ENCODE measurements at regions not wholly inside any gene's neighbourhood (a gene's known extent, or its start where the extent isn't known, plus 50 kb on each side); places are given as distances from the start of the nearest gene placed in this dataset.
"Not testable (repeated sequence)": the region's sequence is repeated elsewhere in the genome, so short reads cannot be mapped to it uniquely, and the experiment has no call there.

DNA sequence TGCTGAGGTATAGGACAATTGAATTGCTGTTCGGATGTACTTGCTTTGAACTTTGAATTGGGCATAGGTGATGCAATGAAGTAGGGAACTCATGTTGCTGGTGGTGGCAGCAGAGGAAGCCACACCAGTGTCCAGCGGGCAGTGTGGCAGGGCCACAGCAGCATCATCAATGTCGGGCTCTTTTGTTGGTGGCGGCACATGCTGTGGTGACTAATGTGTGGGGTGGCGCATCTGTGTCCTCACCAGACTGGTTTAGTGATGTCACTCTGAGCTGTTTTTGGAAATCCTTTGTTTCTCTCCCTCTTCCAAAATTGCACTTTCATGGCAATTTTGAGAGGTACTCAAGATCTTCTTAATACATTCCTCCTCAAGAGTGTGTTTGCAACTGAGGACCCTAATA is 187.6 kb downstream of the ETNK1 start:
- no peak for DNase-seq

DNA sequence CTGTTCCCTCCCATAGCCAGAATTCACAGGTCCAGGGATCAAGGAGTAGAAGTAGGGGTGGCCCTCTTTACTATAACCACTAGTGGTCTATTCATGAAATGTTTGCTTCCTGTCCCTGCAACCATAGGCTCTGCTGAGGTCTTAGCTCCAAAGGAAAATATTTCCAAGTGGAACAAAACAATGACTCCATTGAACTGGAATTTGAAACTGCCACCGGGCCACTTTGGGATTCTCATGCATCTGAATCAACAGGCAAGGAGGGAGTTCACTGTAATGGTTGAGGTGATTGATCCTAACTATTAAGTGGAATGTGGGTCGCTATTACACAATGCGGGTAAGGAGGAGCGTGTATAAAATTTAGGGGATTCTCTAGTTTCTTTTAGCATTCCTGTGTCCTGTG is 197.0 kb downstream of the ETNK1 start:
- DNase-seq = no peak

DNA sequence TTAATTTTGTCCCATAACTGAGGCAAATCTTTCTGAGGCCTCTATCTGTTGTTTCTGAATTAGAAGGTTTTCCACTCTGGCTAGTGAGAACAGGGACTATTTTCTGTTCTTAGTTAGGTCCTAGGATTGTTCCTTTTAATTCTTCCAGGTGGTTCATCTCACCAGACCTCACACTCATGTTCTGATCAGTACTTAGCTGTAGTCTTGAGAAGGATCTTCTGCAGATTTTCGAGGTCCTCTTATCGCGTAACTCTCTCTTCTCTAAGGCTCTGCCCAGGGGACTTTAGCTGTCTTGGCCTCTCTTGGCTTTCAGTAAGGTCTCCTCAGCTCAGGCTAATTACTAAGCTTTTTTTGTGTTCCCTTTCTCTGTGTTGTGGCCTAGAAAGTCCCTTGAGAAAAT is 201.1 kb downstream of the ETNK1 start:
- no peak for DNase-seq

- not testable (repeated sequence) for DNase-seq
Observed at GRCh38 chr12:22826446-22826981, 201.5 kb downstream of the ETNK1 start.

GRCh38 chr12:22828066-22828465 is 203.1 kb downstream of the ETNK1 start:
- no peak for DNase-seq

GRCh38 chr12:22835431-22835830 is 210.5 kb downstream of the ETNK1 start:
- DNase-seq = no peak

DNA sequence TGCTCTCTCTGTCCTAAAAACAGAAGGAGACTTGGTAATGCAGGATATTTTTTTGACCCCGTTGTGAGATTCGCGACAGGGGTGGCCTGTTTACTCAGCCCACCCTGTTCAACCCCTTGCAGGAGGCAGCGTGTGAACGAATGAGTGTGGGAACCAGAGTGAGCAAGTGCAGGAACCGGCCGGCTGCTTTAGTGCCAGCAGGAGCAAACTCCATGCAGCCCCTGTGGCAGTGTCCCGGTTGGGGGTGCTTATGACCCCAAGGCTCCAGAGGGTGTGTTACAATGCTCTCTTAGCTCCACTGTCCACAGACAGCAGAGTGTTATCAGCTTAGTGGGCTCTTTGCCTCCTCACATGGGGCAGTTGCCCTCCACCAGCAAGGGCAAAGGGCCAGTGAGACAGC is 225.2 kb downstream of the ETNK1 start:
- no peak for DNase-seq

- no peak for DNase-seq
Observed at GRCh38 chr12:22851532-22851931, 226.6 kb downstream of the ETNK1 start.

- DNase-seq = no peak
Observed at GRCh38 chr12:22855456-22855855, 230.5 kb downstream of the ETNK1 start.

DNA sequence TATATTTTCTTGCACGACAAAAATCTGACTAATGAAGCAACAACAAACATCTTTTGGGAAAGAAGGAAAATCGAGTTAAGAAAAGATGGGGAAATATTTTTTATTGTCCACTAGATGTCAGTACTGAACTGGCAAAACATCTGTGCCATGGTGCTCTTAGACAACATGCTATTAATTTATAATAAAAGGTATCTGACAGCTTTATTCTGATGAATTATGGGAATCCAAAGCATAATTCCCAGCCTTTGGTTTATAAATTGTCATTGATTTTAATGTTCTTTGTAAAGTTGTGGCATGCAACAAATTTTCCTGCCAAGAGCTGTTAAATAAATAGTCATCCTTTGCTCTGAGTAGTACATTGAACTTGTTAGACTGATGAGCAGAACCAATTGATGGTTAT is 231.2 kb downstream of the ETNK1 start:
- no peak for DNase-seq

GRCh38 chr12:22858849-22859570 is 234.0 kb downstream of the ETNK1 start:
- no peak for DNase-seq

DNA sequence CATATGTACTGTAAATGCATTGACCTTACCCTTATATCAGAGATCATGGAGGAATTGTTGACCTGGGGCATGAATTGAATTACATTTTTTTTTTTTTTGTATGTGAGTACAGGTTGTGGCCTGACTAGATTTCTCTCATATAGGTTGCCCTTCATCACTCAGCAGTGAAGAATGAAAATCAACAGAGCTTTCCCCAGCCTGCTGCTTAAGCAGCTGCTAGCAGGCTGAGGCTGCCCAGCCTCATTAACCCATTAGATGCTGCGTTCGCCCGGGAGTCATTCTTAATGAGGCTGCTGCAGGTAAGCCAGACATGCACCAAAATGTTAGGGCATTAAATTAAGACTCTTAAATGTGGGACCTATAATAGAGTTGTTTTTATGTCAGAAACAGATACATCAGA is 236.0 kb downstream of the ETNK1 start:
- no peak for DNase-seq

- DNase-seq = no peak
Observed at GRCh38 chr12:22865822-22866221, 240.9 kb downstream of the ETNK1 start.

DNA sequence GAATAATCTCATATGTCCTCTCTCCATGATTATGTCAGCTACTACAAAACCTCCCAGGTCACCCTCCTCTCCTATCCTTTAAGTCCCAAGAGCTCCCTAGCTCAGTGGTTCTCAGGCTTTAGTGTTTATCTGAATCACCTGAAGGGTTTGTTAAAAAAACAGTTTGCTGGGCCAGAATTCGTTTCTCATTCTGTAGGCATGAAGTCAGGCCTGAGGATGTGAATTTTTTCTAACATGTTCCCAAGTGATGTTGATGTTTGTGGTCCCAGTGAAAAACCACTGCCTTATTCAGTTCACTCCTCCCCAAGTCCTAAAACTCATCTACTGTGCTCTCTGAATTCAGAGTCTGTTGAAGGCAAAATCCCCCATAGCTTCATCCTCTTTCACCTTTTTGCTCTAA is 241.4 kb downstream of the ETNK1 start:
- DNase-seq = no peak

- DNase-seq = no peak
Observed at GRCh38 chr12:22874151-22874550, 249.2 kb downstream of the ETNK1 start.

DNA sequence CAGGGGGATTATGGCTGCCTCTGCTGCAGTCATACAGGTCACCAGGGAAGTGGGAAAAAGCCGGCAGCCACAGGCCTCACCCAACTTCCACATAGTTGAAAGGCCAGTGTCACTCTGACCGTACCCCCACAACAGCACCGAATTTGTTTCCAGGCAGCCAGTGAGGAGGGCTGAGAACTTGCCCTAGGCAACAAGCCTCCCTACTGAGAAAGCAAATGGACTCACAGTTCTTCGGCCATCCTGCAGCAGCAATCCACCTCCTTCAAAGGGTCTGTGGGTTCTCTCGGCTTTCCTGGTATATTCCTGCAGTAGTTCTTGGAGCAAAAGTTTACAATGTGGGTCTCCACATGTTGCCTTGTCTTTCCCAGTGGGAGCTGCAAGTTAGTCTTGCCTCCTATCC is 251.3 kb downstream of the ETNK1 start:
- DNase-seq = no peak

DNA sequence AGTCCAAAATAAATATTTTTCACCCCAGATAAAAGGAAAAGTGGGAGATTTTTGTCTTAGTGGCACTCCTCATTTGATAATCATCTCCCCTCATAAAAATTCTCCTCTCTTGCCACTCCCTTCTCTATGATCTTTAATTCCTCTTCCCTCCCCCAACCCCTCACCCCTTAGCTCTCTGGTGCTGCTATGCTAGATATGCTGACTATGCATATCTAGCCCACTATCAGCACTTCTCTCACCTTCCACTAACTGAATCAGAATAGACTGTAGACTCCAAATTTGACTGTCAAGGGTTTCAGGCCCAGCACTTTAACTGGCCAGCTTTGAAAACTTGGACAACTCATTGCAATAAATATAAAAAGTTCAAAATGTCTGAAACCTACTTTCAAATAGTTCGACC is 254.2 kb downstream of the ETNK1 start:
- no peak for DNase-seq

DNA sequence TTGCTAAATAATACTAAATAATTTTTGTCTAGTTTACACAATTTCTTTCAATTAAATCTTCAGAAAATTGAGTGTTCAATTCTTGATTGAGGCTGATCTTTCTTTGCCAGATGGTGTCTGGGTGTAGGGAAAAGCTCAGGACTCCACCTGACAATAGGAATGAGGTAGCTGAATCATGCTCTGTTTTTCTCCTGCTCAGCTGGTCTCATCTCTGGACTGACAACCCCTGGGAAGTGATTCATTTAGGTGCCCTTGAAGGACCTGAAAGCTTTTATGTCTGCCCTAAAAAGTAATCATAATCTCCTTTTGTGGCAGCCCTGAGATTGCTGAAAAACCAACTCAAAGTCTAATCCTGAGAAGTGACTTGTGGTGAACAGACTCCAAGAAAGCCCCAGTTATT is 255.4 kb downstream of the ETNK1 start:
- DNase-seq = no peak

DNA sequence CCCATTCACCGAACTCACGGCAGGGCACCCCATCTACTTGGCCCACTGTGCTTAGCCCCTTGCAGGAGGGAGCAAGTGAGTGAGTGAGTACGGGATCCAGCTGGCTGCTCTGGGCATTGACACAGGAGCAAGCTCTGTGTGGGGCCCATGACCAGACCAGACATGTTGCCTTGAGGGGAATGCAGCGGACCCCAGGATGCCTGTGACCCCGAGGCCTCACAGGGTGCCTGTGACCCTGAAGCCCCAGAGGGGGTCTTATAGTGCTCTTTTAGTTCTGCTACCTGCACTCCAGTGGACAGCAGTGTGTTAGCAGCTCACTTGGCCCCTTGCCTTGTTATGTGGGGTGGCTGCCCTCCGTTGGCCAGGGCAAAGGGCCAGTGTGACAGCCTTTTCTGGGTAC is 255.8 kb downstream of the ETNK1 start:
- no peak for DNase-seq

- DNase-seq = no peak
Observed at GRCh38 chr12:22881878-22882385, 257.0 kb downstream of the ETNK1 start.

DNA sequence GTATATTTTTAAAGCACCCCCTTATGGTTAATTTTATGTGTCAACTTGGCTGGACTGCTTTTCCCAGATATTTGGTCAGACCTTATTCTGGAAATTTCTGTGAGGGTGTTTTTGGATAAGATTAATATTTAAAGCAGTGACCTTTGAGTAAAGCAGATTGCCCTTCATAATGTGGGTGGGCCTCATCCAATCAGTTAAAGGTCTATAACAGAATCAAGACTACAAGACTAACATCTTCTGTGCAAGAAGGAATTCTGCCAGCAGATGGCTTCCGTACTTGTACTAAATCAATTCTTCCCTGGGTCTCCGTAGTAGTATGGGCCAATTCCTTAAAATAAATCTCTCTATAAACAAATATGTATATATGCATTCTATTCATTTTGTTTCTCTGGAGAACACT is 257.6 kb downstream of the ETNK1 start:
- no peak for DNase-seq

DNA sequence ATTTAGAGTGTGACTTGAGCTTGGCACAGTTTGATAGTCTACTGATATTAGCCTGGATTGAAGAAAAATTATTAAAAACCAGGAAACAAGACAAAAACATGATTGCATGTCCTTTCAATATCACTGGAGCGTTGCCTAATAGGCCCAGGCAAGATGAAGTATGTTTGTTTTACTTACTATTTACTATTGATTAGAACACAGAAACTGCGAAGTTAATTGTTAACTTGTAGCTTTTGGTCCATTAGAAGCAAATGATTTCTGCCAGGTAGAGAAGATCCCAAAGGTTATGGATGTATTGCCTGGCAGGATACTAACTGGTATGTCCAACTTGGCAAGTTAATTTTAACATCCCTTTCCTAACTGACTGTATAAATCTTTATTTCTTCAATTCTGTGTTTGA is 268.9 kb downstream of the ETNK1 start:
- DNase-seq = no peak

DNA sequence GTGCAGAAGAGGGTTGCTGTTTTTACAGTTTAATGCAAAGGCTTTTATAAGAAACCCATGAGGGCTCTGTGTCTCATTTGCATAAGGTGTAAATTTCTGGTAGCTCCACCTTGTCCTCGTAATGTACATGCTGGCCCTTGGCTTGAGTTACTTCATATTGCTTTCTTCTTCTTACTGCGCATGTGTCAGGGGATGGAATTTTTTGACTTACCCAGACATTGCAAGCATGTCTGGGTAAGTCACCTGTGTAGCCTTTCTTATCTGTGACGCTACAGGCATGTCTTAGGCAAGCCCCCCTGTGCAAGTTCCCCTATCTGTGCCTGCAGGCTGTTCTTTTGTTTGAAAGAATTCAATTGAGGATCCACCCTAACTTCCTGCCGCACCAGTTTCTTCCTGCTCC is 274.2 kb downstream of the ETNK1 start:
- no peak for DNase-seq

GRCh38 chr12:22900401-22900800 is 275.4 kb downstream of the ETNK1 start:
- DNase-seq = no peak

GRCh38 chr12:22904485-22904884 is 279.5 kb downstream of the ETNK1 start:
- DNase-seq = no peak
